HG02840 (cell line): ENCODE measurements at regions not wholly inside any gene's neighbourhood (a gene's known extent, or its start where the extent isn't known, plus 50 kb on each side); places are given as distances from the start of the nearest gene placed in this dataset.

Source experiments
- ATAC-seq: cut with Tn5 transposase; IDR thresholded peaks from one replicate; pipeline ENCODE4 v1.9.1; 2021; ENCODE audit warnings: mild to moderate bottlenecking, moderate library complexity, moderate number of reproducible peaks; ENCODE audit not compliant: unreplicated experiment, low FRiP score

- no peak for ATAC-seq
Measured at GRCh38 chr20:54272901-54273488, 65.1 kb downstream of the PFDN4 start.

- no peak for ATAC-seq
Measured at GRCh38 chr20:54275359-54276111, 67.6 kb downstream of the PFDN4 start.

- ATAC-seq: no peak
Measured at GRCh38 chr20:54276577-54277169, 68.8 kb downstream of the PFDN4 start.

- no peak for ATAC-seq
Measured at GRCh38 chr20:54278262-54278661, 70.4 kb downstream of the PFDN4 start.

GRCh38 chr20:54282625-54283024 lies 74.7 kb downstream of the PFDN4 start:
- ATAC-seq: no peak

- ATAC-seq: no peak
Measured at GRCh38 chr20:54283253-54283652, 75.4 kb downstream of the PFDN4 start.

GRCh38 chr20:54284928-54285704 lies 77.2 kb downstream of the PFDN4 start:
- no peak for ATAC-seq

- no peak for ATAC-seq
Measured at GRCh38 chr20:54290636-54291035, 82.7 kb downstream of the PFDN4 start.

GRCh38 chr20:54291339-54292010 lies 83.6 kb downstream of the PFDN4 start:
- no peak for ATAC-seq

GRCh38 chr20:54292185-54292584 lies 84.3 kb downstream of the PFDN4 start:
- no peak for ATAC-seq

GRCh38 chr20:54293526-54293925 lies 85.6 kb downstream of the PFDN4 start:
- ATAC-seq: no peak

GRCh38 chr20:54294094-54294493 lies 86.2 kb downstream of the PFDN4 start:
- no peak for ATAC-seq

- ATAC-seq: no peak
Measured at GRCh38 chr20:54295686-54296085, 87.8 kb downstream of the PFDN4 start.

GRCh38 chr20:54305421-54305820 lies 97.5 kb downstream of the PFDN4 start:
- ATAC-seq: no peak

- no peak for ATAC-seq
Measured at GRCh38 chr20:54306985-54307710, 99.3 kb downstream of the PFDN4 start.

- no peak for ATAC-seq
Measured at GRCh38 chr20:54308804-54309203, 100.9 kb downstream of the PFDN4 start.

- ATAC-seq: no peak
Measured at GRCh38 chr20:54318892-54319291, 111.0 kb downstream of the PFDN4 start.

- ATAC-seq: no peak
Measured at GRCh38 chr20:54320148-54320607, 112.3 kb downstream of the PFDN4 start.

GRCh38 chr20:54321352-54322087 lies 113.6 kb downstream of the PFDN4 start:
- no peak for ATAC-seq
